Activated naive CD4-positive, alpha-beta T cell treated with anti-CD3 and anti-CD28 coated beads for 36 hours (primary cell): ENCODE measurements at regions not wholly inside any gene's neighbourhood (a gene's known extent, or its start where the extent isn't known, plus 50 kb on each side); places are given as distances from the start of the nearest gene placed in this dataset.
"Not testable (repeated sequence)": the region's sequence is repeated elsewhere in the genome, so short reads cannot be mapped to it uniquely, and the experiment has no call there.

Experiments used
- CTCF ChIA-PET: fragments of 350-600 bp; sonication (Branson Sonifier 250); formaldehyde crosslinking; loops from one replicate; lab custom pipeline; 2021; ENCODE audit warnings: antibody characterized with exemption; lab: Charles Lee
- DNase-seq: peaks from one replicate; pipeline ENCODE4 v3.0.0-alpha.2; 2020
- H3K27ac Mint-ChIP-seq: one replicate; pipeline ENCODE4 v1.8.0; 2021; ENCODE audit warnings: mild to moderate bottlenecking, mixed read lengths
- H3K27me3 Mint-ChIP-seq: one replicate; pipeline ENCODE4 v1.8.0; 2021; ENCODE audit warnings: low read depth, mixed read lengths
- H3K36me3 Mint-ChIP-seq: one replicate; pipeline ENCODE4 v1.8.0; 2021; ENCODE audit warnings: low read depth, mixed read lengths
- H3K4me1 Mint-ChIP-seq: one replicate; pipeline ENCODE4 v1.8.0; 2021; ENCODE audit warnings: low read depth, mixed read lengths
- H3K4me3 Mint-ChIP-seq: one replicate; pipeline ENCODE4 v1.8.0; 2021; ENCODE audit warnings: mild to moderate bottlenecking, moderate library complexity, mixed read lengths
- H3K9me3 Mint-ChIP-seq: one replicate; pipeline ENCODE4 v1.8.0; 2021; ENCODE audit warnings: mixed read lengths
- intact Hi-C: fragments of 100-400 bp; cut with micrococcal nuclease; formaldehyde crosslinking; loops from one replicate; pipeline ENCODE4 v1.15.1; 2023

GRCh38 chr9:40097992-40098391, 742.5 kb downstream of the SPATA31A1 start:
- H3K9me3 Mint-ChIP-seq, CTCF ChIA-PET, H3K36me3 Mint-ChIP-seq, H3K27ac Mint-ChIP-seq, H3K4me3 Mint-ChIP-seq, intact Hi-C loops, H3K27me3 Mint-ChIP-seq, DNase-seq, H3K4me1 Mint-ChIP-seq: not testable (repeated sequence)

GRCh38 chr9:40106003-40106782, 750.7 kb downstream of the SPATA31A1 start:
- intact Hi-C loops, H3K4me1 Mint-ChIP-seq, H3K9me3 Mint-ChIP-seq, H3K27me3 Mint-ChIP-seq, H3K36me3 Mint-ChIP-seq, CTCF ChIA-PET: not testable (repeated sequence)
- peak; percentile 15 for DNase-seq
- Mint-ChIP-seq H3K4me3 (peak overlapping the region; percentile 79), H3K27ac (peak overlapping the region; percentile 61)

GRCh38 chr9:40106783-40107248, 751.3 kb downstream of the SPATA31A1 start:
- CTCF ChIA-PET, DNase-seq, H3K27ac Mint-ChIP-seq, H3K9me3 Mint-ChIP-seq, H3K4me1 Mint-ChIP-seq, H3K36me3 Mint-ChIP-seq, intact Hi-C loops, H3K27me3 Mint-ChIP-seq: not testable (repeated sequence)
- peak overlapping the region; percentile 42 for H3K4me3 Mint-ChIP-seq

GRCh38 chr9:40107251-40107650, 751.8 kb downstream of the SPATA31A1 start:
- DNase-seq, H3K27me3 Mint-ChIP-seq, H3K27ac Mint-ChIP-seq, H3K36me3 Mint-ChIP-seq, H3K9me3 Mint-ChIP-seq, H3K4me1 Mint-ChIP-seq, intact Hi-C loops, CTCF ChIA-PET: not testable (repeated sequence)
- peak overlapping the region; percentile 42 for H3K4me3 Mint-ChIP-seq

- intact Hi-C loops, CTCF ChIA-PET, H3K36me3 Mint-ChIP-seq, H3K27ac Mint-ChIP-seq, DNase-seq, H3K27me3 Mint-ChIP-seq, H3K9me3 Mint-ChIP-seq, H3K4me1 Mint-ChIP-seq: not testable (repeated sequence)
- peak overlapping the region; percentile 59 for H3K4me3 Mint-ChIP-seq
Observed at GRCh38 chr9:40108465-40108864, 753.0 kb downstream of the SPATA31A1 start.

GRCh38 chr9:40110751-40111150, 755.3 kb downstream of the SPATA31A1 start:
- H3K4me3 Mint-ChIP-seq = peak overlapping the region; percentile 65
- peak overlapping the region; percentile 79 for H3K27ac Mint-ChIP-seq
- DNase-seq, H3K9me3 Mint-ChIP-seq, H3K27me3 Mint-ChIP-seq, H3K36me3 Mint-ChIP-seq, H3K4me1 Mint-ChIP-seq, CTCF ChIA-PET, intact Hi-C loops: not testable (repeated sequence)

- H3K4me1 Mint-ChIP-seq, CTCF ChIA-PET, intact Hi-C loops, H3K27me3 Mint-ChIP-seq, H3K27ac Mint-ChIP-seq, H3K36me3 Mint-ChIP-seq, H3K4me3 Mint-ChIP-seq, H3K9me3 Mint-ChIP-seq, DNase-seq: not testable (repeated sequence)
Observed at GRCh38 chr9:40111571-40111970, 756.1 kb downstream of the SPATA31A1 start.

GRCh38 chr9:40130598-40130997, 775.1 kb downstream of the SPATA31A1 start:
- H3K27ac Mint-ChIP-seq, H3K4me3 Mint-ChIP-seq, H3K27me3 Mint-ChIP-seq, H3K36me3 Mint-ChIP-seq, DNase-seq, H3K4me1 Mint-ChIP-seq, H3K9me3 Mint-ChIP-seq, CTCF ChIA-PET, intact Hi-C loops: not testable (repeated sequence)

- intact Hi-C loops, H3K4me1 Mint-ChIP-seq, H3K36me3 Mint-ChIP-seq, H3K27me3 Mint-ChIP-seq, CTCF ChIA-PET, DNase-seq, H3K27ac Mint-ChIP-seq, H3K4me3 Mint-ChIP-seq, H3K9me3 Mint-ChIP-seq: not testable (repeated sequence)
Observed at GRCh38 chr9:40169204-40169603, 813.7 kb downstream of the SPATA31A1 start.

- H3K4me1 Mint-ChIP-seq, H3K9me3 Mint-ChIP-seq, H3K27ac Mint-ChIP-seq, intact Hi-C loops, H3K36me3 Mint-ChIP-seq, CTCF ChIA-PET, H3K4me3 Mint-ChIP-seq, H3K27me3 Mint-ChIP-seq, DNase-seq: not testable (repeated sequence)
Observed at GRCh38 chr9:40173316-40173715, 817.8 kb downstream of the SPATA31A1 start.

GRCh38 chr9:40174035-40174434, 818.6 kb downstream of the SPATA31A1 start:
- DNase-seq, H3K27me3 Mint-ChIP-seq, H3K4me3 Mint-ChIP-seq, intact Hi-C loops, CTCF ChIA-PET, H3K4me1 Mint-ChIP-seq, H3K9me3 Mint-ChIP-seq, H3K27ac Mint-ChIP-seq, H3K36me3 Mint-ChIP-seq: not testable (repeated sequence)

GRCh38 chr9:40177403-40177802, 821.9 kb downstream of the SPATA31A1 start:
- H3K27me3 Mint-ChIP-seq, H3K4me1 Mint-ChIP-seq, DNase-seq, H3K36me3 Mint-ChIP-seq, CTCF ChIA-PET, H3K9me3 Mint-ChIP-seq, intact Hi-C loops, H3K4me3 Mint-ChIP-seq, H3K27ac Mint-ChIP-seq: not testable (repeated sequence)

GRCh38 chr9:40191403-40191802, 835.9 kb downstream of the SPATA31A1 start:
- H3K4me3 Mint-ChIP-seq, DNase-seq, CTCF ChIA-PET, H3K4me1 Mint-ChIP-seq, intact Hi-C loops, H3K36me3 Mint-ChIP-seq, H3K9me3 Mint-ChIP-seq, H3K27me3 Mint-ChIP-seq, H3K27ac Mint-ChIP-seq: not testable (repeated sequence)
